ENCODE measurements at regions not wholly inside any gene's neighbourhood (a gene's known extent, or its start where the extent isn't known, plus 50 kb on each side); places are given as distances from the start of the nearest gene placed in this dataset.

GRCh38 chr3:104746056-104746455 is 620.7 kb upstream of the ALCAM start:
- no peak for DNase-seq (ENCODE audit: low spot score in 2 of 2)
- no peaks in the 10 kb centered on the region for H3K4me1 ChIP-seq
- H3K27me3 ChIP-seq, result no peaks in the 10 kb centered on the region
- no peak overlapping the region for H3K4me3 ChIP-seq
- no peaks in the 10 kb centered on the region for H3K36me3 ChIP-seq
- no peak for TF ChIP-seq CTCF (IDR thresholded peaks at IDR 0.05)
- intact Hi-C loops (cut with DNase I), result no loop called here
- no peak overlapping the region for H3K27ac ChIP-seq
- H3K9me3 ChIP-seq, result no peaks in the 10 kb centered on the region

GRCh38 chr3:104750581-104750980 is 616.1 kb upstream of the ALCAM start:
- H3K27ac ChIP-seq, result no peak overlapping the region
- no peaks in the 10 kb centered on the region for H3K9me3 ChIP-seq
- DNase-seq (ENCODE audit: low spot score in 2 of 2), result no peak
- no peak for TF ChIP-seq CTCF (IDR thresholded peaks at IDR 0.05)
- H3K36me3 ChIP-seq, result no peaks in the 10 kb centered on the region
- no peaks in the 10 kb centered on the region for H3K4me1 ChIP-seq
- no peak overlapping the region for H3K4me3 ChIP-seq
- intact Hi-C loops (cut with DNase I), result no loop called here
- H3K27me3 ChIP-seq, result no peaks in the 10 kb centered on the region

- TF ChIP-seq CTCF (IDR thresholded peaks at IDR 0.05), result no peak
- H3K27me3 ChIP-seq, result no peaks in the 10 kb centered on the region
- intact Hi-C loops (cut with DNase I), result no loop called here
- H3K9me3 ChIP-seq, result no peaks in the 10 kb centered on the region
- no peak overlapping the region for H3K4me3 ChIP-seq
- no peaks in the 10 kb centered on the region for H3K36me3 ChIP-seq
- no peak overlapping the region for H3K27ac ChIP-seq
- DNase-seq (ENCODE audit: low spot score in 2 of 2), result no peak
- no peaks in the 10 kb centered on the region for H3K4me1 ChIP-seq
Measured at GRCh38 chr3:104755791-104756190, 610.9 kb upstream of the ALCAM start.

GRCh38 chr3:104763007-104763406 is 603.7 kb upstream of the ALCAM start:
- intact Hi-C loops (cut with DNase I), result no loop called here
- no peak for DNase-seq (ENCODE audit: low spot score in 2 of 2)
- Histone ChIP-seq H3K36me3 (no peaks in the 10 kb centered on the region), H3K27ac (peak overlapping the region in 1 of 2 donors; percentile 37), H3K27me3 (no peaks in the 10 kb centered on the region), H3K4me1 (no peaks in the 10 kb centered on the region), H3K9me3 (no peaks in the 10 kb centered on the region), H3K4me3 (no peak overlapping the region)
- TF ChIP-seq CTCF (IDR thresholded peaks at IDR 0.05), result no peak

- no peak for TF ChIP-seq CTCF (IDR thresholded peaks at IDR 0.05)
- Histone ChIP-seq H3K9me3 (no peaks in the 10 kb centered on the region), H3K4me3 (no peak overlapping the region), H3K27me3 (no peaks in the 10 kb centered on the region), H3K27ac (no peak overlapping the region), H3K36me3 (no peaks in the 10 kb centered on the region), H3K4me1 (no peaks in the 10 kb centered on the region)
- intact Hi-C loops (cut with DNase I), result no loop called here
- no peak for DNase-seq (ENCODE audit: low spot score in 2 of 2)
Measured at GRCh38 chr3:104764496-104764895, 602.2 kb upstream of the ALCAM start.

- intact Hi-C loops (cut with DNase I), result no loop called here
- no peaks in the 10 kb centered on the region for H3K9me3 ChIP-seq
- DNase-seq (ENCODE audit: low spot score in 2 of 2), result no peak
- H3K36me3 ChIP-seq, result no peaks in the 10 kb centered on the region
- TF ChIP-seq CTCF (IDR thresholded peaks at IDR 0.05), result no peak
- H3K27me3 ChIP-seq, result no peaks in the 10 kb centered on the region
- H3K27ac ChIP-seq, result no peak overlapping the region
- H3K4me3 ChIP-seq, result no peak overlapping the region
- H3K4me1 ChIP-seq, result no peaks in the 10 kb centered on the region
Measured at GRCh38 chr3:104768886-104769285, 597.8 kb upstream of the ALCAM start.

Data from ascending aorta (tissue), 2 donors.